ENCODE measurements at regions not wholly inside any gene's neighbourhood (a gene's known extent, or its start where the extent isn't known, plus 50 kb on each side); places are given as distances from the start of the nearest gene placed in this dataset.
A peak's percentile ranks its signal among the peaks of the same experiment; 100 is the strongest.

DNA sequence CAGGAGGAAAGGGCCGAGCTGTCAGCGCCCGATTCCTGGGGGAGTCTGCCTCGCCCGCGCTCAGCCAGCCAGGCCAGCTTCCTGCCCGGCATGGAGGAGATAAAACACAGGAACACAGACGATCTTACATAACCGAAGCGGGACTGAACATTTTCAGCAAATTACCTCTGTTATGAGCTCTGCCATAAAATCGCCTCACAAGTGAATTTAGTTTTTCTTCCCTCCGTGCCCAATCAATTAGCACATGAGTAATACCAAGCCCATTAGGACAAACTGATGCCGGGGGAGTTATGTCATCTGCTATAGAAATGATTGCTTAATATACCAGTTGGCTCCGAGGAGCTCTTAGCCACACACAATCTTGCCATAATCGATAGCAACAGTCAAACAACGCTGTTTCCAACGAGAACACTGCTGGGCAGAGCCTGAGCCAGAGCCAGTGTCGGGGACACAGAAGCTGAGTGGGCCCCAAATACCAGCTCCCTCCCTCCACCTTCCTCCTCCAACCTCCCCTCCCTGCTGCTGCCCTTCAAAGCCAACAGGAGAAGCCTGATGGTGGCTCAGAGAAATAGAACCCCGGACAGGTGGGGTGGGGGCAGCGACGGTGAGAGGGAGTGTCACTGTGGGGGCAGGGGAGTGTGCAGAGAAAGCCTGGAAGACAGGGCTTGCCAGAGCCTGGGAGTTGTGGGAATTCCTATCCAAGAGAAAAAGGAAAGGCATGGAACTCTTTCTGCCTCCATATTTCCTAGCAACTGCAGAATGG lies 279.4 kb upstream of the TLE3 start (continued):
- TF ChIP-seq RBBP5 (IDR thresholded peaks at IDR 0.05; ENCODE audit: borderline replicate concordance, low read depth, low read length), result peak; percentile 77; the same call in 1 of the 2 replicates
- no peak for TF ChIP-seq NANOG (IDR thresholded peaks at IDR 0.05; ENCODE audit: insufficient read depth, low read depth, low read length, poor library complexity, severe bottlenecking)
- no peak for TF ChIP-seq BCL11A (IDR thresholded peaks at IDR 0.05; ENCODE audit: low read depth in 2 of 2, low read length in 2 of 2)
- TF ChIP-seq EGR1 (IDR thresholded peaks at IDR 0.05; ENCODE audit: borderline replicate concordance, low read depth, low read length), result peak; percentile 50; the same call in 1 of the 2 replicates
- TF ChIP-seq TBP (IDR thresholded peaks at IDR 0.05; ENCODE audit: low read depth, low read length), result no peak
- no peak for TF ChIP-seq CHD2 (IDR thresholded peaks at IDR 0.05; ENCODE audit: low read length)
- TF ChIP-seq BACH1 (IDR thresholded peaks at IDR 0.05; ENCODE audit: low read length), result no peak
- TF ChIP-seq, protein P1, sequence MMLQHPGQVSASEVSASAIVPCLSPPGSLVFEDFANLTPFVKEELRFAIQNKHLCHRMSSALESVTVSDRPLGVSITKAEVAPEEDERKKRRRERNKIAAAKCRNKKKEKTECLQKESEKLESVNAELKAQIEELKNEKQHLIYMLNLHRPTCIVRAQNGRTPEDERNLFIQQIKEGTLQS (IDR thresholded peaks at IDR 0.05; ENCODE audit: insufficient read depth, low read depth, low read length), result no peak
- TF ChIP-seq, protein P2, sequence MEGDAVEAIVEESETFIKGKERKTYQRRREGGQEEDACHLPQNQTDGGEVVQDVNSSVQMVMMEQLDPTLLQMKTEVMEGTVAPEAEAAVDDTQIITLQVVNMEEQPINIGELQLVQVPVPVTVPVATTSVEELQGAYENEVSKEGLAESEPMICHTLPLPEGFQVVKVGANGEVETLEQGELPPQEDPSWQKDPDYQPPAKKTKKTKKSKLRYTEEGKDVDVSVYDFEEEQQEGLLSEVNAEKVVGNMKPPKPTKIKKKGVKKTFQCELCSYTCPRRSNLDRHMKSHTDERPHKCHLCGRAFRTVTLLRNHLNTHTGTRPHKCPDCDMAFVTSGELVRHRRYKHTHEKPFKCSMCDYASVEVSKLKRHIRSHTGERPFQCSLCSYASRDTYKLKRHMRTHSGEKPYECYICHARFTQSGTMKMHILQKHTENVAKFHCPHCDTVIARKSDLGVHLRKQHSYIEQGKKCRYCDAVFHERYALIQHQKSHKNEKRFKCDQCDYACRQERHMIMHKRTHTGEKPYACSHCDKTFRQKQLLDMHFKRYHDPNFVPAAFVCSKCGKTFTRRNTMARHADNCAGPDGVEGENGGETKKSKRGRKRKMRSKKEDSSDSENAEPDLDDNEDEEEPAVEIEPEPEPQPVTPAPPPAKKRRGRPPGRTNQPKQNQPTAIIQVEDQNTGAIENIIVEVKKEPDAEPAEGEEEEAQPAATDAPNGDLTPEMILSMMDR (IDR thresholded peaks at IDR 0.05; ENCODE audit: control extremely low read depth in 1 of 3, insufficient read depth in 1 of 3, low read depth in 1 of 3, low read length in 3 of 3), result no peak
- no peak for TF ChIP-seq HDAC2 (IDR thresholded peaks at IDR 0.05; ENCODE audit: borderline replicate concordance in 1 of 2, low read depth in 2 of 2, low read length in 2 of 2)
- TF ChIP-seq, protein P3, sequence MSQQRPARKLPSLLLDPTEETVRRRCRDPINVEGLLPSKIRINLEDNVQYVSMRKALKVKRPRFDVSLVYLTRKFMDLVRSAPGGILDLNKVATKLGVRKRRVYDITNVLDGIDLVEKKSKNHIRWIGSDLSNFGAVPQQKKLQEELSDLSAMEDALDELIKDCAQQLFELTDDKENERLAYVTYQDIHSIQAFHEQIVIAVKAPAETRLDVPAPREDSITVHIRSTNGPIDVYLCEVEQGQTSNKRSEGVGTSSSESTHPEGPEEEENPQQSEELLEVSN (IDR thresholded peaks at IDR 0.05), result no peak
- TF ChIP-seq SUZ12 (IDR thresholded peaks at IDR 0.05; ENCODE audit: low read length), result no peak
- TF ChIP-seq CREB1 (IDR thresholded peaks at IDR 0.05), result no peak
- no peak for TF ChIP-seq TAF1 (IDR thresholded peaks at IDR 0.05; ENCODE audit: low read depth, low read length)
- 0 out of 4 replicates have a peak, but pooled peaks of 1 of the 2 experiments have one; percentile 20 for TF ChIP-seq SIN3A (conservative IDR thresholded peaks at IDR 0.05 in 1 of 2, IDR thresholded peaks at IDR 0.05 in 1 of 2; ENCODE audit: low read depth in 1 of 2, low read length in 2 of 2)
- TF ChIP-seq CBX8 (IDR thresholded peaks at IDR 0.05; ENCODE audit: borderline replicate concordance, low read depth, low read length), result no peak
- peak; percentile 42 for TF ChIP-seq CTBP2 (IDR thresholded peaks at IDR 0.05; ENCODE audit: borderline replicate concordance, insufficient read depth, insufficient read length, low read length)
- TF ChIP-seq KDM4A (IDR thresholded peaks at IDR 0.05; ENCODE audit: low read depth, low read length, severe bottlenecking), result no peak
- TF ChIP-seq HDAC6 (IDR thresholded peaks at IDR 0.05; ENCODE audit: low read depth, low read length), result no peak

Measured in H1 (cell line).